ENCODE measurements at regions not wholly inside any gene's neighbourhood (a gene's known extent, or its start where the extent isn't known, plus 50 kb on each side); places are given as distances from the start of the nearest gene placed in this dataset.

DNA sequence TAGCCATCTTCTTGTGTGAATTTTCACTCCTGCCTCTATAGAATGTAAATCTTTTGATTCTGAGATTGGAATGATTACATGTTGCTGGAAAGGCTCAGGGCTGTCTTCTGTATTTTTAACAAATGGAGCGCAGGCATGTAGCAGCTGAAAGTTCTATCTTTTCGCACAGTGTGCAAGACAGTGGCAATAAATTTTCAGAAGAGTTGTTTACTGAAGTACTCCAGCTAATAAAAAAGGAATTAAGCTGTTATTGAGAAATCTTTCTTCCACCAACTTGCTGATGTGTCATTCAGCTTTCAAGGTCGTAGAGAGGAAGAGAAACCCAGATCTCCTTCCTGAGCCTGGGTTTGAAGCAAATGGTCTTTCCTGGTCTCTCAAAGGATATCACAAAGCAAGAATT lies 122.0 kb upstream of the PUDP start:
- DNase-seq, result peak; percentile 35 to 43

DNA sequence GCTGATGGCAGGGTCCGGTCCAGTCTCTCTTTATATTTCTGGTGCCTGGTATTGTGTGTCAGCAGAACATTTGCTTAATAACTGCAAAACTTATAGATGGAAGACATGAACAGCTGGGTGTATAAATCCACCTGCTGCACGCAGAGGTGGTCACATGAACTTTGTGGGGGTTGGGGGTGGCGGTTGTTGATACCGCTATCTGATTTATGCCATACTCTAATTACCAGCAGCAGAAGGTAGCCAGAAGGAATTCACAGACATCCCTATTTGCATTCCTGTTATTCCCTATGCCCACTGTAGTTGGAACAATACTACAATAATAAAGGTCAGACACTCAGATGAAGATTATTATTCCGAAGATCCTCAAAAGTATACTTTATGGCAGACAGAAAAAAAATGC lies 121.6 kb upstream of the PUDP start:
- DNase-seq, result no peak

DNA sequence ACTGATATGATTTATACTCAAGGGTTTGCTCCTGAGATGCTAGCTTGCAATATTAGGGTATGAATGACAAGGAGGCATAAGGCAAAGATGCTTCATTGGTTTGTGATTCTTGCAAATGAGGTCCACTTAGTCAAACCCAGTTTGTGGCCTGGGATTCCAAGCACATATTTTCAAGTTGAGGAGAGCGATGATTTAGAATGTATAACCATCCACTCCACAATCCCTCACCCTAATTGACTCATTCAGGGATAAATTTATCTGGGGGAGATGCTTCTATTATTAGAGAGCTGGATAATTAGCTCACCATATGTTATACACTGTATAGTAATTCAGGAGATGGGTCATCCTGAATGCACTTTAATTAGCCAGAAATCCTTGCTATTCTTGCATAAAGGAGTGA lies 118.3 kb upstream of the PUDP start:
- DNase-seq, result no peak

DNA sequence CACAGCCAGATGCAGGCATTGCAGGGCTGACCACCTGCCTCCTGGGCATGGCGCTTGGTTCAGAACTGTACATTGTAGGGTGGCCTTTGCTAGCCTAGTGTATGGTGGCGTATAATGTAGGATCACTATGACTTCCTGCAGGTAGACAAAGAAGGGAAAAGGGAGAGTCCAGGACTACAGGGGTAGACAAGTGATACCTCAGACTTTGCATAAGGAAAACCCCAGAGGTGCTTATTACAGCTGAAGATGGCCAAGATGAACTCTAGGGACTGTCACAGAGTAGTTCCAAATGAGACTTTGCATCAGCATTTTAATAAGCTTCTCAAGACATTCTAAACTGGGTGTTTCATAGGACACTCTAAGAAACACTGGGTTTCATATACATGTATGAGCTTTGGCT lies 116.4 kb upstream of the PUDP start:
- no peak for DNase-seq

DNA sequence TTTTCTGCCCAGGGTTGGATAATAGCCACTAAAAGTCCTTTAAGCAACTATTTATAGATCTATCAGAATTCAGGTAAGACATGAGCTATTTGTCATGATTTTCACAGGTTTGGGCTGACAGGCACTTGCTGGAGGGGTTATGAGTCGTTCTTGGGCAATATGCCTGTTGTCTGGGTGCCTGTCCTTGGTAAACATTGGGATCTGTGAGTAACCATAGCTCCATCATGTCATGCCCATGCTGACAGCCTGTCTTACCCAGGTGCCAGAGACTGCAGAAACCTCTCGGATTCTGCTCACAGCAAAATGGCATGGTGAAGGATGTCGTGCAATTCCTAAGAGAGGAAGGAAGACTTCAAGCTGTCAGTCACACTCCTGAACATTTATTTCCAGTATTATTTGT lies 116.0 kb upstream of the PUDP start:
- no peak for DNase-seq

DNA sequence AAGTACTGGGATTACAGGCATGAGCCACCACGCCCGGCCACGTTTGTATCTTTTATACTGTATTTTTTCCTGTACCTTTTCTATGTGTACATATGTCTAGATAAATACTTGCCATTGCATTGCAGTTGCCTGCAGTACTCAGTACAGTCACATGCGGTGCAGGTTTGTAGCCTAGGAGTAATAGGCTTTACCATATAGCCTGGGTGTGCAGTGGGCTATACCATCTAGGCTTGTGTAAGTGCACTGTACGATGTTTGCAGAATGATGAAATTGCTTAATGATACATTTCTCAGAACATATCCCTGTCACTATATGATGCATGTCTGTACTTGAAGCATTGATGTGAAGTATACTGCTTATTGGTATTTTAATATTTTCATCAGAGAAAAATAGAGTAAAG lies 115.4 kb upstream of the PUDP start:
- DNase-seq, result no peak

DNA sequence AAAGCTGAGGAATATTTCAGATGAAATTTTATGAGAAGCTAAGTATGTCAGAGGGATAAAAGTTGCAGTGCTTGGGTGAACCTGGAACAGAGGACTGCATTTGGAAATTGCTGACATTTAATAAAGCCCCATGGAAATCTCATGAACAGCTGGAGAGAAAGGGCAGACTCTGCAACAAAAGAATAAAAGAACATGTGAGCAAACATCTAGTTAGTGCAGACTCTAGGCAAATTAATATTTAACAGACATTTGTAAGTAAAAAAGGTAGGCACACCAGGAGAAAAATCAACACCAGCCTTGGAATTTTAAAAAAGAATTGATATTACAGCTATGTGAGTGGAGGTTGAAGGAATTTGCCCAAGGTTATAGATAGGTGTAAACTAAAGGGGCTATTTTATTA lies 114.6 kb upstream of the PUDP start:
- DNase-seq, result no peak

DNA sequence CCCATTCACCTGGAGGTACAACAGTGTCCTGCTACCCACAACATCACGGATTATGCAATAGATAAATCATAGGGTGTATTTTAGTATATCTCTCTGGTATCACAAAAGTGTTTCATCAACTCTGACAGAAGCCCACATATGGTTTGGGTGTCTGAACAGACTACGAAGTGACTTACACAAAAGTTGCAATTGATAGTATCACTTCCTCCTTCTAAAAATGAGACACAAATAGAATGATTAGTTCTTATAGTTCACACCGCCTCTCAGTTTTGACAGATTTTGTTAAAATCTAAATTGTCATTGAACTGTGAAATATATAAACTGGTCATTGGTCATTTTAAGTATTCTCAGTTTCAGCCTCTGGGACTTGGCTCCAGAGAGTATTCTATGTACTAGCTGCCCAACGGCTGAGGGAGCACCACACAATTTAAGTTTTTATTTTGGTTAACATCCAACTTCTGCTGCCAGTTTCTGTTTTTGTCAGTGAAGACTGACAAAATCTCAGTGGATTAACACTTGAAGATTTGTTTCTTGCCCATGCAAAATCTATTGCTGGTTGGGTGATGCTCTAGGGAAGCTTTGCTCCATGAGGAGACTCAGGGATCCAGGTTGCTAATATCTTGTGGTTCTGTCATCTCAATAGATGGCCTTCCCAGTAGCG lies 113.8 kb upstream of the PUDP start:
- peak; percentile 15 to 27 for DNase-seq

DNA sequence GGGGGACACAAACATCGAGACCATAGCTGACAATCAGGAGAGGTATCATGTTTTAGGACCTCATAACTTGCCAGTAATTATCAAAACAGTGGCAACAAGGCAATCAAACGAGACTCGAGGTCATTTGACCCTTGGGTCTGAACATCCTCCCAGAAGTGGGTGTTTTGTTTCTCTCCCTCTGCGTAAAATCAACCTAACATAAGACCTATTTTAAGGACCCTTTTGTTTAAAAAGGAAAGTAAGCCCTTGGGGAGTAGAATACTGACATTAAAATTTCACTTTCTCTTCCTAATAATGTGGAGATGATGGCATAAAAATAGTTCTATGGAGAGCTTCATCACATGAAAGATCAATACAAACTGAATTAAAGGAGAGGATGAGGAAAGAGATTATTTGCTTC lies 106.2 kb upstream of the PUDP start:
- DNase-seq, result no peak

DNA sequence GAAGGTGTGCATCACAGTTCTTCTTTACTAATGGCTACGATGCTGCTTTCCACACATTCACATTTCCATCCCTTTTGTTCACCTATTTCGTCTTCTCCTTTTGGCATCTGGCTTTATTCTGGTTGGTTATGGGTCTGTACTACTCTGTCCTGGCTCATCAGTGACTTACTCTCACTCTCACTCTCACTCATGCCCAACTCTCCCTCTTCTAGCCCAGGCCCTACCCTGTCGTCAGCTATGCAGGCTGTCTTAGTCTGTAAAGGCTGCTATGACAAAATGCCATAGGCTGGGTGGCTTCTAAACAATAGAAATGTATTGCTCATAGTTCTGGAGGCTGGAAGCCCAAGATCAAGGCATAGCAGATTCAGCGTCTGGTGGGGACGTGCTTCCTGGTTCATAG lies 105.6 kb upstream of the PUDP start:
- no peak for DNase-seq

DNA sequence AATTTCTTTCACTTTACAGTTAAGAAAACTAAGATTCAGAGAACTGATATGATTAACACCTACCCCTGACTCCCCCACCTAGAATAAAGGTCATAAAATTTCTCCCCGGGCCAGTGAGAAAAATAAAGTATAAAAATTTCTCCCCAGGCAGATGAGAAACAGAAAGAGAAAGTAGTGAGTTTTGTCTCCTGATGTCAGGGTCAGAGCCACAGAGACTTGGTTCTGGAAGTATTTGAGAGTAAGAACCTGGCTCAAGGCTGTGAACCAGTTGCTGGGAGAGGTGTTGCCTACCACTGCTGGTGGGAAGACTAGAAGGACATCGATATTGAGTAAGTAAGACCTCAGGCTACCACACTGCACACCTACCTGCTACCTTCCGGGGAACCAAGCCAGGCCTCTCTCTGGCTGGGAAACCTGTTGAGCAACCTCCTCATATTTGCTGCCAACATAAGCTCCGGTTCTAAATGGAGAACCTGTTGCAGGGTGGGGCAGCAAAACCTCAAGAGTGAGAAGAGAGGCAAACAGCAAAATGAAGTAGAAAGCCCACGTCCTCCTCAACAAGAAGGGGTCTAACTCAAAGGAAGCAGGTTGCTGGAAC lies 104.2 kb upstream of the PUDP start:
- no peak for DNase-seq

DNA sequence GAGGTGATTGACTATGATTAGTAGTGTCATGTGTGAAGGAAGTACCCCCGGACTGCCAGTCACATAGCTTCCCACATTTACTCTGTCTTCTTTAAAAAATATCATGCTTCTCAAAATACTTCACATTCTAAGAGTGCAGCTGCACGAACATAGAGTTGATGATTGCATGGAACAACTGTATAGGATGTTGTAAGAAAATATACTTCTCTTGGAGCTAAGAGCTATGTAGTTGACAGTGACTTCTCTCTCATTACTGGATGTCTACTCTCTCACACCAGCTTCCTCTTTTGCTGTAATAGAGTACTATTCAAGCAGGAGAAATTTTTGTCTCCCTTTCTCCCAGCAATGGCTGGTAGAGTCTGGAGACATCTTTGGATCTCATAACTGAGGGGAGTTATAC lies 99.4 kb upstream of the PUDP start:
- no peak for DNase-seq

DNA sequence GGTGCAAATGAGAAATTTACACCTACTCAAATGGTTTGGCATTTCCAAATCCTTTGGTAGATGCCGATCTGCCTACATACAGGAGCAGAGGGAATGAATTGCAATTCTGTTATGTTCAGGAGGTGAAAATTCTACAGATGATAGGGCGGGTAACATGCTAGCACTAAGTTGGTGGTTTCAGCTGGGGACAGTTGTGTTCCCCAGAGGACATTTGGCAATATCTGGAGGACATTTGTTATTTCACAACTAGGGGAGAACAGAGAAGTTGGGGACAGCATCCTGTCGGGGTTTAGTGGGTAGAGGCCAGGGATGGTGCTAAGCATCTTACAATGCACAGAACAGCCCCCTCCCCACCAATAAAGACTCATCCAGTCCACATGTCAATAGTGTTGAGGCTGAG lies 96.5 kb upstream of the PUDP start:
- DNase-seq, result peak; percentile 32 to 34

DNA sequence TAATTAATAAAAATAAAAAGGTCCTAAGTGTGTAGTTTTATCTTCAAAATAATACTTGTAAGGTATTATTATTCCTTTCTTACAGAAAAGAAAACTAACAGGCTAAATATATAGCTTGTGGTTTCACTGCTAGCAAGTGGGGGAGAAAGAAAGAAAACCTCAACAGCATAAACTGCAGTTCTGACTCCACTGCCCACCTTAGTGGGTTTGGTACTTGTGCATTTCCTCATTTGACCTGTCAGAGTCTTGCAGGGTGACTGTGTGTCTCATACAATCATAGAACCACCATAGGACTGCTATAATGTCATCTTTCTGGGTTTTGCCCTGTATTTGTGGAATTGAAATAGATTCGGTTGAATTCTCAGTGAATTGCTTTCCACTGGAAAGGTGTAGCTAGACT lies 94.7 kb upstream of the PUDP start:
- no peak for DNase-seq

DNA sequence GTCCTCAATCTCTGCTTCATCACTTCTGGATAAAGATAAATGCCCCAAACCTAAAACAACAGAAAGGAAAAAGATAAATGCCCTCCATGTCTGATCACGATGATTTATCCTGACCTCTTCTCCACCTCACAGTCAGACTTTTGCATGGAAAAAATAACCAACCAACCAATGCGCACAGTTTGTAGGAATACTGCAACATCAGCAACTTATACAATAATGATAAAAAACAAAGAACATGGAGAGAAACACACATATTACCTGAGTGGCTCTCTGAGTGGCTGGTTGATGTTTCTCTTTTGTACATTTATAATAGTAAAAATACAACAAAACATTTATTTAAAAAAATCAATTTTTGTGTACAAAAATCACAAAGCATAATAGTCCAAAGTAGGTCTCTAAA lies 93.0 kb upstream of the PUDP start:
- DNase-seq, result no peak

DNA sequence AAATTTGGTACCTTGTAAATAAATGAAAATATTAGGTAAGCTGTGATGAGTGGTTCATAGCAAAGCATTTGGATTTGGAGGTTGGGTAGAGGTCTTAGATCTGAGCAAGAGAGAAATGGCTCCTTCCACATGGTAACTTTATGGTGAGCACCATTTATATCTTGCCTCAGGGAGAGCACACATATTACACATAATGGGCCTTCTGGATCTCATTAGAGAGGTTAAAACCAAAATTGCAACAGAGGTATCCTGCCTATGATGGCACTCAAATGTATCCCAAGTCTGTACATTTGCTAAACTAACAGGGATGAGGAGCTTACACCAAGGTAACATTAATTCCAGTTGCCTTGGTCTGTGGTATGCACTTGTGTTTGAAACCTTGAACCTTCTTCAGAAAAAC lies 87.1 kb upstream of the PUDP start:
- DNase-seq, result no peak

DNA sequence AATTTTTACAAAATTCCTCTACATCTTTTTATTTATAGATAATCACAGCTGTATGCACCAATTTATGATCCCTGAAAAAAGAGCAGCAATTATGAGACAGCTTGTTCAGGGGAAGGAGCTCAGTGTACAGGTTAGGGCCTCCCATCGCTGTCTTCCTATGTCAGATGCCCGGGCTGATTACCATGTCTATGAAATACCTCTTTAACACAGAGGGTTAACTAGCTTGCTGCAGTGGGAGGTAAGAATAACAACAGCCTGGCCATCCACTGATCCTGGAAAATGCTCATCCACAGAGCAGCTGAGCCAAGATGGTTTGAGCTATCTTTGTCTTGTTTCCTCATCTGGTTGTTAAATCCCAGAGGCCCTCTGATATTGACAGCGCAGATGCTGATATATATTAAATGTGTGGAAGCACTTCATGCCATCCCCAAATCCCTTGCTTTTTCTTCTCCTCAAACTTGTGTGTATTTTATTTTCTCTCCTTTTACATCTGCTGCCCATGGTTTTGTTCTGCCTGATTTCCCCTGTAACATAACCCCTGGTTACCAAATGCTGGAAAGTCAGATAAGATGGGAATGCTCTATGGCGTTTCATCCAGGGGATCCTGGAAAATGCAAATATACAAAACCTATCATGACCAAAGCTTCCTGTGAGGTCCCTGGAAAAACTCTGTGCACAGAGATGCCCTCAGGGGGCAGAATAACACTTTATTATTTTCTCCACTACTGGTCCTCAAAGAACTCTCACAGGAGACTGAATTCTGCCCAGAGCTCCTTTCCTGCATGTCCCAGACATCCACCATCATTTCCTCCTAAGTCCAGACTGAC lies 85.8 kb upstream of the PUDP start:
- DNase-seq, result no peak

DNA sequence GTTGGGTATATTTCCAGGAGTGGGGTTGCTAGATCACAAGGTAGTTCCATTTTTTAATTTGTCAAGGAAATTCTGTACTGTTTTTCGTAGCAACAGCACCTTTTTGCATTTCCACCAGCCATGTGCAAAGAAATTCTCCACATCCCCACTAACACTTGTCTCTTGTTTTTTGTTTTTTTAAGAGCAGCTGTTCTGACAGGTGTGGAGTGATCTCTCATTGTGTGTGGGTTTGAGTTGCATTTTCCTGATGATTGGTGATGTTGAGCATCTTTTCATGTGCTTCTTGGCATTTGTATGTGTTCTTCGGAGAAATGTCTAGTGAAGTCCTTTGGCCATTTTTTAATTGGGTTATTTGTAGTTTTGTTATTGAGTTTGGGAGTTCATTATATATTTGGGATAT lies 80.3 kb upstream of the PUDP start:
- DNase-seq, result no peak

DNA sequence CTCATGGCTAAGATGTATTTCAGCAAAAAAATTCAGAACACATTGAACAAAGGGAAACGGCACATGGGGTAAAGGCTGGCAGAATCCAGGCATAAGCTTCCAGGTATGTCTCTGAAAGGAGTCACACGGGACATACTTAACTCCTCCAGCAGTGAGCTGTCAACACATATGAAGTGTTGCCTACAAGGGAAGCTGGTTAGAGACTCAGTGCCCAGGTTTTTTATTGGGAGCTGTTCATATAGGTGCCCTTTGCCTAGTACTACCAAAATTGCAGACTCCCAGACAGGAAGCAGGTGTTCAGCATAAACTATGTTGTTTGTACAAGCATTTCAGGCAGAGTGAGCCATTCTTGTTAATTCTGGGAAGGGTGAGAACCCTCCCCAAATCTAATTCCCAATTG lies 77.4 kb upstream of the PUDP start:
- DNase-seq, result no peak

DNA sequence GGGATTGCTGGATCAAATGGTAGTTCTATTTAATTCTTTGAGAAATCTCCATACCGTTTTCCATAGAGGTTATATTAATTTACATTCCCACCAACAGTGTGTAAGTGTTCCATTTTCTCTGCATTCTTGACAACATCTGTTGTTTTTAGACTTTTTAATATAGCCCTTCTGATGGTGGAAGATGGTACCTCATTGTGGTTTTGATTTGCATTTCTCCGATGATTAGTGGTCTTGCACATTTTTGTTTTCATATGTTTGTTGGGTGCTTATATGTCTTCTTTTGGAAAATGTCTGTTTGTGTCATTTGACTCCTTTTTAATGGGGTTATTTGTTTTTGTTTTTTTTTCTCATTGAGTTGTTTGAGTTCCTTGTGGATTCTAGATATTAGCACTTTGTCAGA lies 75.3 kb upstream of the PUDP start:
- DNase-seq, result no peak

DNA sequence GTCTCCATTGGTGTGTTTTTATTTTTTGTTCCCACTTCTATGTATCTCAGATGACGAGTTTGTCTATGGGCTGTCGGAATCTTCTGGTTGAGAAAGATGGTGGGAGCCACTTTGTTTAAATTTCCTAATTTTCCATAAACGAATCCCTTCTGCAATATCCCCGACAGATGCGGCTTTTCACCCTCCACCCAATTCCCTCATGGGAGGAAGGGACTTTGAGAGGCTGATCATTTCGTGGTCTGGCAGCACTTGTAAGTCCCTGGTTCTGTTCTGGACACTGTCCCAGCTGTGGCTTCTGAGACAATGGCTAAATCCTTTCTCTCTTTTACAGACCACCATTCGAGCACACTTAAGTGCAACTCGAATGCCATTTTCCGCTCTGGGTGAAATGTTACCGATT lies 72.2 kb upstream of the PUDP start:
- DNase-seq, result no peak

DNA sequence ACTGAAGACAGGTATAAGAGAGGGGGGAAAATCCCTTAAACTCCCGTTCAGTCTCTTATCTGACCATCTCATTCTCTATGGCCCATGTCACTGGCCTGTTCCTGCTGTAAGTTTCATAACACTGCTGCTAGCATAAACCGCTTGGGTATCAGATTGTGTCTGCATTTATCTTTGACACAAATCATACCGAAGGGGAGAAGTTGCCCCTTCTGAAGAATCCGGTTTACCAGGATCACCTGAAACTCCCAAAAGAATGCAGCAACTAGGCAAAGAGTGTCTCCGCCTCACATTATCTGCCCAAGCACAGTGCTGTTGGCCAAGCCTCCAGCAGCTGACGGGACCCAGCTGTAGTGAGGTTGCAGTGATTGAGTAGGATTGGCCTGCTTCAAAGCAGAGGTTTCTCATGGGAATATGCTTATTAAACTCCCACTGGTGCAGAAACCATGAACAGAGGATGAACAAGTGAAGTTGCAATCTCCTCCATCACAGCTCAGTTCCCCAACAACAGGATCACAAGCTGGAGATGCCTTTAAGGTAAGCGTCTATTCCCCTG lies 71.3 kb upstream of the PUDP start:
- DNase-seq, result no peak

DNA sequence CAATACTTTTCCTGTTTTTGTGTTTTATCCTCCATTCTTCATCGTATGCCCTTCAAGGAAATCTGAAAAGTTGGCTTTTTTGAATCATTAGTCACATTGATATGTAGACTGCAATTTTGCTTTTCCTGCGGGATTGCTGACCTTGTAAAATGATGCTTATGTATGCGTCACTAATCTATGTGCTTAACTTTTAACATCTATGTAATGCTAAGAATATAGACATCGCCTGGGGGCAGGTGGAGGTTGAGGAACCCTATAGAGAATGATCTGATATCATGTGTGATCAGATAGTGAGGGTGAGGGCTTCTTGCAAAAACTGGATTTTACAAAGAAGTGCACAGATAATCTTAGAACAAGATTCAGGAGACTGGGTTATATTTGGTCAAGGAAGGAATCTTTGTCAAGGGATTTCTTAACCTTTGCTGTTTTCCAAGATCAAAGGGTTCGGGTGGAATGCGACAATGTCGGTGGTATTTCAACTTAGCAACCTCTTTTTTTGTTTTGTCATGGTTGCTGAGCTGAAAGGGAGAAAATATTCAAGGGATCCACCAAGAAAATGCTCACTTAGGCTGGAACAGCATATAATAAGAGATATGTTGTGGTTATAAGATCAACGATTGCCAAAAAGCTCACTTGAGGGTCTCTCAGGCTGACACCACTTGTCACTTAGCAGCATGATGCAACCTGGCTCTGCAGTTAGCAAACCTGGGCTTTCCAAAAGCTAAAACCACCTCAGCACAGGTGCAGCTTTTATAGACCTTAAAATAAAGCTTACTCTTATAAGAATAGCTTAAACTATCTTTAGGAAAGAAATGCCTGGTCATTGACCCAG lies 70.6 kb upstream of the PUDP start:
- no peak for DNase-seq
